ENCODE measurements at regions not wholly inside any gene's neighbourhood (a gene's known extent, or its start where the extent isn't known, plus 50 kb on each side); places are given as distances from the start of the nearest gene placed in this dataset.

DNA sequence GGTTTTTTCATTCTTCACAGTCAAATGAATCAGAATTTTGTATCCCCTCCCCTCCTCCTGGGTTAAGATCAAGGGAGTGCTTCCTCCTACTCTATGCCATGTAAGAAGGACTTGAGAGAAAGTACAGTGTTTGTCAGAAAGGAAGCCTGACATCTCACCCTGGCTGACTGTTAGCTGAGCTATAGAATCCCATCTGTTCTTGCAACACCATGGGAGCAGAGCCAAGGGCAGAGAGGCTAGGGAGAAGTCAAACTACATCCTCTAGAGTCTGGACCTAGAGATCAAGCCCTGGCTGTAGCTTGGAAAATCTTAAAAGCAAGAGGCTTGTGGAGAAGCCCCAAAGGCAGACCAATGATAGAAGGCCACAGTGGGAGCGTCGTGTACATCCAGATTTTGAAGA, 145.9 kb downstream of the OLFM4 start:
- H3K27me3 ChIP-seq (ENCODE audit: insufficient read depth, low read length, poor library complexity, severe bottlenecking): no peaks in the 10 kb centered on the region
- no peak overlapping the region for H3K27ac Mint-ChIP-seq
- no peak overlapping the region for H3K27ac ChIP-seq (ENCODE audit: low read depth, low read length)
- H3K27me3 Mint-ChIP-seq: peaks cover 2 to 11% of the 10 kb centered on the region in 2 donors
- ChIA-PET POLR2A (no interaction called here), CTCF (interaction anchor here (1.4 kb wide), 1 partner anchor 9 kb away, joined by 3 read pairs; no protein-coding TSS in a partner anchor)
- no peaks in the 10 kb centered on the region for H3K36me3 ChIP-seq (ENCODE audit: insufficient read depth, low read length)
- no peak overlapping the region for H3K4me3 Mint-ChIP-seq
- DNase-seq: no peak
- no peaks in the 10 kb centered on the region for H3K4me1 ChIP-seq (ENCODE audit: insufficient read depth, low read length)
- H3K4me3 ChIP-seq (ENCODE audit: low read length): no peak overlapping the region
- H3K4me1 Mint-ChIP-seq: no peaks in the 10 kb centered on the region
- peaks cover 0 to 1% (median 0%) of the 10 kb centered on the region in 3 donors for H3K36me3 Mint-ChIP-seq
- H3K9me3 Mint-ChIP-seq: peaks cover 0 to 6% (median 0%) of the 10 kb centered on the region in 5 donors
- no peaks in the 10 kb centered on the region for H3K9me3 ChIP-seq (ENCODE audit: low read length)

DNA sequence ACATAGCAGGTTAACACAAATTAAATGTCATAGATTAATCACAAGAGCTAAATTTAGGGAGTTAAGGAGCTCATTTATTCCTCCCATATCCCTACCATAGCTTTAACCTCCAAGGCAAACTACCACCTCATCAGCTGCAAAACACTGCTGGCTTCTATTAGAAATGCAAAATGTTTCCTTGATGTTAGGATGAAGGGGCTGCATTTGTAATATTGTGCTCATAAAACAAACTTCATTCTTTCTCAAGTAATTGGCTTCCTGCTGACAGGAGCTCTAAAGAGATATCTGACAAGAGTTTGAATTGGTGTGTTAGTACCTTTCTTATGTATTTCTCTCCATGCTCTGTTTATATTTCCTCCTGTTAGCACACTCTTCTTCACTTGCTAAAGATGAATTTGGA, 152.1 kb downstream of the OLFM4 start:
- Histone ChIP-seq H3K27me3 (ENCODE audit: insufficient read depth, low read length, poor library complexity, severe bottlenecking) (no peaks in the 10 kb centered on the region), H3K4me1 (ENCODE audit: insufficient read depth, low read length) (no peaks in the 10 kb centered on the region), H3K27ac (ENCODE audit: low read depth, low read length) (no peak overlapping the region), H3K9me3 (ENCODE audit: low read length) (no peaks in the 10 kb centered on the region), H3K36me3 (ENCODE audit: insufficient read depth, low read length) (no peaks in the 10 kb centered on the region), H3K4me3 (ENCODE audit: low read length) (no peak overlapping the region)
- ChIA-PET CTCF (no interaction called here), POLR2A (no interaction called here)
- H3K4me3 Mint-ChIP-seq: no peak overlapping the region
- DNase-seq: no peak
- H3K36me3 Mint-ChIP-seq: no peaks in the 10 kb centered on the region
- H3K27me3 Mint-ChIP-seq: no peaks in the 10 kb centered on the region
- H3K4me1 Mint-ChIP-seq: no peaks in the 10 kb centered on the region
- H3K9me3 Mint-ChIP-seq: peaks cover 0 to 7% (median 3%) of the 10 kb centered on the region in 5 donors
- peak overlapping the region in 1 of 8 donors; percentile 21 for H3K27ac Mint-ChIP-seq

DNA sequence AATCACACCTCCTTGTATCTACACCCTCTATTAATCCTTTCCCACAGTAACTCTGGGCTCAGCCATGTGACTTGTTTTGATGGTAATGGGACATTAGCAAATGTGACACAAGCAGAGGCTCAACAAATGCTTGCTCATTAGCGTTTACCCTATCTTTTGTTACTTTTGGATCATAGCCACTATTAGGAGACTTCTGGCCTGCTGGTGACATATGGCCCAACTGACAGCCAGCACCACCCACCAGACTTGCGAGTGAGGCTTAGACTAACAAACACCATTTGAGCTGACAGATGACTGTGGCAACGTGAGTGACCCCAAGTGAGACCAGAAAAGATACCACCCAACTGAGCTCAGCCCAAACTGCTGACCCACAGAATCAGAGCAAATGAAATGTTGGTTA, 154.1 kb downstream of the OLFM4 start:
- H3K27ac Mint-ChIP-seq: no peak overlapping the region
- no peaks in the 10 kb centered on the region for H3K36me3 ChIP-seq (ENCODE audit: insufficient read depth, low read length)
- H3K9me3 Mint-ChIP-seq: peaks cover 0 to 7% (median 3%) of the 10 kb centered on the region in 5 donors
- no peak overlapping the region for H3K4me3 Mint-ChIP-seq
- POLR2A ChIA-PET: no interaction called here
- no peaks in the 10 kb centered on the region for H3K27me3 Mint-ChIP-seq
- H3K4me1 ChIP-seq (ENCODE audit: insufficient read depth, low read length): no peaks in the 10 kb centered on the region
- H3K36me3 Mint-ChIP-seq: no peaks in the 10 kb centered on the region
- H3K4me1 Mint-ChIP-seq: no peaks in the 10 kb centered on the region
- H3K9me3 ChIP-seq (ENCODE audit: low read length): no peaks in the 10 kb centered on the region
- H3K4me3 ChIP-seq (ENCODE audit: low read length): no peak overlapping the region
- DNase-seq: no peak
- H3K27ac ChIP-seq (ENCODE audit: low read depth, low read length): no peak overlapping the region
- H3K27me3 ChIP-seq (ENCODE audit: insufficient read depth, low read length, poor library complexity, severe bottlenecking): no peaks in the 10 kb centered on the region
- CTCF ChIA-PET: interaction anchor here (1.1 kb wide), 1 partner anchor 8 kb away, joined by 3 read pairs; no protein-coding TSS in a partner anchor

DNA sequence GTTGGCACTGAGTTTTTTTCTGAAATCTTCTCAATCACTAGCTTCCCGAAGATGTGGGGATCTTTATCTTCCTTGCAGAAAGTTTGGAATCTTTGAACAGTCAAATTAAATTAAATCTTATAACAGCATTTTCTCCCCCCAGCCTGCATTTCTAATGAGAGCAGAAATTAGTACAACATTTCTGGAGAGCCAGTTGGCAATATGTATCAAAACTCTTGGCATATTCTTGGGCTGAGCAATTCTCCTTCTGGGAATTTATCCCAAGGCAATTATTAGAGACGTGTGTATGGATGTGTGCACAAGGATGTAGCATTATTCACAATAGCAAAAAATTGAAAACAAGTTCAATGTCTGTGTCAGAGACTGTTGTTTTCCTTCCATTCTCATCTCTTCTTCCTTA, 159.5 kb downstream of the OLFM4 start:
- Histone ChIP-seq H3K27me3 (ENCODE audit: insufficient read depth, low read length, poor library complexity, severe bottlenecking) (no peaks in the 10 kb centered on the region), H3K4me1 (ENCODE audit: insufficient read depth, low read length) (no peaks in the 10 kb centered on the region), H3K36me3 (ENCODE audit: insufficient read depth, low read length) (no peaks in the 10 kb centered on the region), H3K9me3 (ENCODE audit: low read length) (no peaks in the 10 kb centered on the region), H3K27ac (ENCODE audit: low read depth, low read length) (no peak overlapping the region), H3K4me3 (ENCODE audit: low read length) (no peak overlapping the region)
- ChIA-PET POLR2A (no interaction called here), CTCF (no interaction called here)
- DNase-seq: no peak
- no peak overlapping the region for H3K27ac Mint-ChIP-seq
- no peaks in the 10 kb centered on the region for H3K27me3 Mint-ChIP-seq
- H3K4me1 Mint-ChIP-seq: no peaks in the 10 kb centered on the region
- no peaks in the 10 kb centered on the region for H3K36me3 Mint-ChIP-seq
- H3K9me3 Mint-ChIP-seq: peaks cover 0 to 7% (median 0%) of the 10 kb centered on the region in 5 donors
- no peak overlapping the region for H3K4me3 Mint-ChIP-seq

DNA sequence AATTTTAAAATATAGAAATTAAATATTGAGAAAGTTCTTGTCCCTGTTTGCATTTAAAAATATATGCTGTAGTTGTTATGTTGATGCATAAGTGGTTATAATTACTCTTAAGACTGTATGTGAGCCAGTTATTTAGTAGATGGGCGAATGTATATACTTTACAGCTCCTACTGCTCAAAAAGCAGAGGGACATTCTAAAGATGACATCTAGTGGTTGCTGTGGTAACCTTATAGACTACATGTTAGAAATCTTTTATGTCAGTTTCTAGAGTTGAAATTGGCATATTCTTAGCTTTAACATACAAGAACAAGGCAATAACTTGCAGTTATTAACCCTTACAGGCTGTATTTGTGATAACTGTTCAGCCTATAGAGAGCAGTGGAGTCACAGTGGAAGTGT, 160.5 kb downstream of the OLFM4 start:
- no peak overlapping the region for H3K4me3 ChIP-seq (ENCODE audit: low read length)
- H3K27me3 ChIP-seq (ENCODE audit: insufficient read depth, low read length, poor library complexity, severe bottlenecking): no peaks in the 10 kb centered on the region
- H3K27ac ChIP-seq (ENCODE audit: low read depth, low read length): no peak overlapping the region
- Mint-ChIP-seq H3K4me3 (no peak overlapping the region), H3K27me3 (no peaks in the 10 kb centered on the region), H3K9me3 (peaks cover 0 to 5% (median 0%) of the 10 kb centered on the region in 5 donors), H3K36me3 (no peaks in the 10 kb centered on the region), H3K4me1 (no peaks in the 10 kb centered on the region), H3K27ac (no peak overlapping the region)
- no peaks in the 10 kb centered on the region for H3K4me1 ChIP-seq (ENCODE audit: insufficient read depth, low read length)
- no peak for DNase-seq
- POLR2A ChIA-PET: no interaction called here
- H3K9me3 ChIP-seq (ENCODE audit: low read length): no peaks in the 10 kb centered on the region
- CTCF ChIA-PET: no interaction called here
- no peaks in the 10 kb centered on the region for H3K36me3 ChIP-seq (ENCODE audit: insufficient read depth, low read length)

DNA sequence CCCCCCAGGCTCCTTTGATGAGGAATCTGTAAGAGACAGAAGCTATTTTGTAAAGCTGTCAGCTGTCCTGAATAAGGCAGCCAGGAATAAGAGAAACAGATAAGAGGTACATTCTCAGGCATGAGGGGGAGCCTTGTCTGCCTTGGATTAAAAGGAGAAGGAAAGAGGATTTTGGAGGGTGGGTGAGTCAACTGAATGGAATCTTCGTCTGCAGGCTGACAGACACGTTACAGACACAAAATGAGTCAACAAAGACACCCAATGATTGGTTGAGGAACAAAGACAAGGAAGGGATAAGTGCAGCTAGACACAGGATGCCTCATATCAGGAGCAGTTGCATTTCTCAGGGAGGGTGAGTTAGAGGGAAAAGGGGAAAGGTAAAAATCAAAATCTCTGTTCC, 162.5 kb downstream of the OLFM4 start:
- H3K9me3 ChIP-seq (ENCODE audit: low read length): no peaks in the 10 kb centered on the region
- Mint-ChIP-seq H3K4me1 (no peaks in the 10 kb centered on the region), H3K36me3 (no peaks in the 10 kb centered on the region), H3K27ac (no peak overlapping the region), H3K4me3 (no peak overlapping the region), H3K9me3 (peaks cover 0 to 6% (median 0%) of the 10 kb centered on the region in 5 donors), H3K27me3 (no peaks in the 10 kb centered on the region)
- POLR2A ChIA-PET: no interaction called here
- H3K4me3 ChIP-seq (ENCODE audit: low read length): no peak overlapping the region
- H3K36me3 ChIP-seq (ENCODE audit: insufficient read depth, low read length): no peaks in the 10 kb centered on the region
- no peak for DNase-seq
- CTCF ChIA-PET: no interaction called here
- H3K27me3 ChIP-seq (ENCODE audit: insufficient read depth, low read length, poor library complexity, severe bottlenecking): no peaks in the 10 kb centered on the region
- H3K4me1 ChIP-seq (ENCODE audit: insufficient read depth, low read length): no peaks in the 10 kb centered on the region
- no peak overlapping the region for H3K27ac ChIP-seq (ENCODE audit: low read depth, low read length)

DNA sequence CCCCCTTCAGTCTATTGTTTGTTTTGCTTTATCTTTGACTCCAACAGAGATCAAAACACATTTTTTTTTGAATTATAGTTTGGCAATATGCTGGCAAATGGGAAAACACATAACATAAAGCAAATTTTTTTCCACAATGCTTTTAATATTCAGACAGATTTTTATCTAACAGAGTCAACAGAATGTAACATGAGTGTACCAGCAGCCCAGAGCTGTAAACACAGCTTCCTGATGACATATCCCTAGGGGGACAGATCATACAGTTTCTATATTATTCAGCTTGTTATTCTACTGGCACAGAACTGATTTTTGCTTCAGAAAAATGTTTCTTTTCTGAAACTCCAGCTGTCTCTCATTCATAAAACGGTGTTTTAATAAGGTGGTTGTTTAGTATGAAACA, 168.8 kb downstream of the OLFM4 start:
- no peak for DNase-seq
- Histone ChIP-seq H3K36me3 (ENCODE audit: insufficient read depth, low read length) (no peaks in the 10 kb centered on the region), H3K4me3 (ENCODE audit: low read length) (no peak overlapping the region), H3K27ac (ENCODE audit: low read depth, low read length) (no peak overlapping the region), H3K27me3 (ENCODE audit: insufficient read depth, low read length, poor library complexity, severe bottlenecking) (no peaks in the 10 kb centered on the region), H3K9me3 (ENCODE audit: low read length) (no peaks in the 10 kb centered on the region), H3K4me1 (ENCODE audit: insufficient read depth, low read length) (no peaks in the 10 kb centered on the region)
- Mint-ChIP-seq H3K36me3 (no peaks in the 10 kb centered on the region), H3K4me3 (no peak overlapping the region), H3K9me3 (peaks cover 0 to 8% (median 3%) of the 10 kb centered on the region in 5 donors), H3K27me3 (no peaks in the 10 kb centered on the region), H3K27ac (no peak overlapping the region), H3K4me1 (peaks cover 0 to 1% (median 0%) of the 10 kb centered on the region in 3 donors)
- POLR2A ChIA-PET: no interaction called here
- CTCF ChIA-PET: no interaction called here

DNA sequence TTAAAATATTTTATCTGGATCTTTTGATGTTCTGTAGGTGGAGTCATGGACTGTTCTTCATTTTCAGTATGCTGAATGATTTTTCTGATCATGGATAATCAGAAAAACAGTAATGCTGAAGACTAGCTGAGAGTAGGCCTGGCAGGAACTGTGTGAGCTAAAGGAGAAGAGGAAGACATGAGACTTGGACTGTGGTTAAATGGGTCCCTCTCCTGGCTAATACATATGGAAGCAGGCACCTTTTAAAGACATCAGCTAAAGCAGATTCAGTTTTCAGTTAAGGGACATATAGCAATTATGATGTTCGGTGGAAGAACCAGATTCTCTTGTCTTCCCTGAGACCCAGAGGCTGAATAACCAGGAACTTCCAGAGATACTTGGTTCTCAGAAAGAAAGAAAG, 169.4 kb downstream of the OLFM4 start:
- H3K4me3 Mint-ChIP-seq: no peak overlapping the region
- H3K9me3 Mint-ChIP-seq: peaks cover 0 to 8% (median 5%) of the 10 kb centered on the region in 5 donors
- peaks cover 0 to 4% of the 10 kb centered on the region in 2 donors for H3K27me3 Mint-ChIP-seq
- H3K9me3 ChIP-seq (ENCODE audit: low read length): no peaks in the 10 kb centered on the region
- no peaks in the 10 kb centered on the region for H3K36me3 ChIP-seq (ENCODE audit: insufficient read depth, low read length)
- H3K27me3 ChIP-seq (ENCODE audit: insufficient read depth, low read length, poor library complexity, severe bottlenecking): no peaks in the 10 kb centered on the region
- ChIA-PET CTCF (no interaction called here), POLR2A (no interaction called here)
- H3K4me1 ChIP-seq (ENCODE audit: insufficient read depth, low read length): no peaks in the 10 kb centered on the region
- peaks cover 0 to 3% (median 0%) of the 10 kb centered on the region in 3 donors for H3K36me3 Mint-ChIP-seq
- no peak overlapping the region for H3K27ac Mint-ChIP-seq
- peaks cover 0 to 1% (median 0%) of the 10 kb centered on the region in 3 donors for H3K4me1 Mint-ChIP-seq
- H3K4me3 ChIP-seq (ENCODE audit: low read length): no peak overlapping the region
- H3K27ac ChIP-seq (ENCODE audit: low read depth, low read length): no peak overlapping the region
- no peak for DNase-seq

DNA sequence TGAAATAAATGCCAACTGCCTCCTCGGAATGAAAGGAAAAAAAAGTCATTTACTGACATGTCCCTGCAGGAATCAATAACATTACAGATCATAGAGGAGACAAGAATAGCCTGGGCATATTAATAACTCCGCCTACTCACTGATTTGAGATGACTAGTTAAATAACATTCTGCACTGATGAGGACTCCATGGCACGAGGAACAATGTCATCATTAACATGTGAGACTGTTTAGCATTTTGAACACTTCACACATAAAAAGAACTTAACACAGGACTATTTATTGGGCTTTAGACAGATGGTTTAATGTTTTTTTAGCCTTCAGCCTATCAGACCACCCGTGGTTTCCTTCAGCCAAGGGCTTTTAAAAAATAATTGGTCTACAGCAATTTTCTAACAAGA, 170.1 kb downstream of the OLFM4 start:
- Mint-ChIP-seq H3K4me3 (no peak overlapping the region), H3K9me3 (peaks cover 0 to 9% (median 5%) of the 10 kb centered on the region in 5 donors), H3K36me3 (peaks cover 0 to 4% (median 0%) of the 10 kb centered on the region in 3 donors), H3K27ac (no peak overlapping the region), H3K27me3 (peaks cover 0 to 10% of the 10 kb centered on the region in 2 donors), H3K4me1 (peaks cover 0 to 1% (median 0%) of the 10 kb centered on the region in 3 donors)
- CTCF ChIA-PET: no interaction called here
- Histone ChIP-seq H3K9me3 (ENCODE audit: low read length) (no peaks in the 10 kb centered on the region), H3K4me3 (ENCODE audit: low read length) (no peak overlapping the region), H3K36me3 (ENCODE audit: insufficient read depth, low read length) (no peaks in the 10 kb centered on the region), H3K4me1 (ENCODE audit: insufficient read depth, low read length) (no peaks in the 10 kb centered on the region), H3K27ac (ENCODE audit: low read depth, low read length) (no peak overlapping the region), H3K27me3 (ENCODE audit: insufficient read depth, low read length, poor library complexity, severe bottlenecking) (no peaks in the 10 kb centered on the region)
- no peak for DNase-seq
- POLR2A ChIA-PET: no interaction called here

Data from CD8-positive, alpha-beta memory T cell (primary cell).